RKO (cell line): ENCODE measurements at regions not wholly inside any gene's neighbourhood (a gene's known extent, or its start where the extent isn't known, plus 50 kb on each side); places are given as distances from the start of the nearest gene placed in this dataset.

Experiments used
- DNase-seq: peaks from one replicate; pipeline ENCODE4 v3.0.0-alpha.2; 2016; ENCODE audit warnings: low spot score

GRCh38 chr7:17689361-17689902 lies 250.9 kb downstream of the SNX13 start:
- no peak for DNase-seq

DNA sequence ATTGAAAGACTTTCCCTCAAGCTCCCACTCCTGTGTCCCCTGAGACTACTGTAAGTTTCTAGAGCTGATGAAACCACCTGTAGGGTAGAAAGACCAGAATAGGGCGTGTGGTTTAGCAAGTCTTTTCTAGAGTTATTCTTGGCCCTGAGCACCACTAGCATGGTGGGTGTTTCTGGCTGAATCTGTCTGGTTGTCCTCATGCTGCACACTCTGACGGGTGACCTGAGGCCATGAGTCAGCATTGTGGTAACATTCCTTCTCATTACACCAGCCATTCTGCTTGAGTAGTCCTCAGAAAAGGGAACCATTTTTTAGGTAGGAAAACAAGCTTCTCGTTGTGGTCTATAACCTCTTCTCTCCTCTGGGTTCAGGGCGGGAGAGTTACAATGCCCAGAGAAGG lies 250.3 kb downstream of the SNX13 start:
- DNase-seq: peak; percentile 19

DNA sequence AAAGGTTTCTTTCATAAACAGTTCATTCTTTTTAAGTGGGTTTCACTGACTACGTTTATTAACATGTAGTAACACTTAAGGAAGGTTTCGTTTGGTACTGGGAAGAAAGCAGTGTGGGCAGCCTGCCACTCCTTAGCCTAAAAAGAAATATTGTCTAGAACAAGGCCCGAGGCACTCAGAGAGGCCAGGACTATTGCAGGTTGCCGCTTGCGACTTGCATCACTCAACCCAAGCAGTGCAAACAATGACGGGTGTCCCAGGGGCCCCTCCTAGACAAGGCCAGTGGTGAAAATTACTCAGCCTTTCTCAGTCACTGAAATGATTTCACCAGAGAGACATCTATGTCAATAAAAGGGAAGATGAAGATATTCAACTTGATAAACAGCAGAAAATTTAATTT lies 243.9 kb downstream of the SNX13 start:
- no peak for DNase-seq

DNA sequence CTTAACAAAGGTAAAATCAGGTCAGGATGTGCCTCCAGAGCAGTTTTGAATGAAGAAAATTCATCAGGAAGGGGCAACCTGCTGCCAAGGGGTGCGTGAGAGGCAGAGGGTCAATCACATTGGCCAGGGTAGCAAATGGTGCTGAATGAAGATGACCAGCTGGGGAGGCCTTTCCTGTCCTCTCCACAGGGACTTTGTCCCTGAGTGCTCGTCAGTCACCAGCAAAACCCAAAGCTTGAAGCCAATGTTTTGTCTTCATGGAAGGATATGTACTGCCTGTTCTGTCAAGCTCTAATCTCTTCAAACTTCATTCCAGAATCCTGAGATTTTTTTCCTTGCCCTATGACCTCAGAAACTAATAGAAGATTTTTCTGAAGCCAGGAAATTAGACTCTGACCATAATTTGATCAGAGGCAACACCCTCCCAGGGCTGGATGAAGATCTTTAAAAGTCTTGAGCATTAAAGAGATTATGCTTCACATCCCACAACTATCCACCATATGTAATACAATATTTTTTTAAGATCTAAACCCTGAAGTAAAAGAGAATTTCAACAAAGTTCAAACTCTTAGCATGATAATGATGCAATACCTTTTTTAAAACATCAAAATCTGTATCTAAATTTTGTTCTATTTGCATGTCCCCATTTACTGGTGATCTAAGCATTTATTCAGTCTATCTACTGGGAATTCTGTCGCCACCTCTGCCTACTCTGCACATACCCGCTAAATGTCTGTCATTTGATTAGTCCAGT lies 243.0 kb downstream of the SNX13 start:
- no peak for DNase-seq

GRCh38 chr7:17699696-17700095 lies 240.6 kb downstream of the SNX13 start:
- no peak for DNase-seq

- no peak for DNase-seq
Measured at GRCh38 chr7:17700138-17700537, 240.2 kb downstream of the SNX13 start.

DNA sequence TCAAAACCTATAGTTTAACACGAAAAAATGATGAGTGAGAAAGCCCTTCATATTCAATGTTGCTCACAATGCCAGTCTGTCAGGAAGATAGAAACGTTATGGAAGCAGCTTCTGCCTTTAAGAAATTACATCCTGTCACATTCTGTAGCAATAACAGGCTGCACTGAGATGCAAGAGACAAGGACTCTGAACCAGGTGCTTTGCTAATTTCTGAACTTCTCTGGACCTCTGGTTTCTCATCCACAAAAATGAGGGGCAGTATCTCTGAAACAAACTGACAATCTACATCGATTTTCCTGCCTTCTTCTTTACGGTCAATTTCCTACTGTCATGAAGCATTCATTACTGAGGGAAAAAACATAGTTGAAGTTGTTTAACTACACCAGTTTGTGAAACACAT lies 234.0 kb downstream of the SNX13 start:
- DNase-seq: no peak

GRCh38 chr7:17706734-17707133 lies 233.6 kb downstream of the SNX13 start:
- peak; percentile 72 for DNase-seq

DNA sequence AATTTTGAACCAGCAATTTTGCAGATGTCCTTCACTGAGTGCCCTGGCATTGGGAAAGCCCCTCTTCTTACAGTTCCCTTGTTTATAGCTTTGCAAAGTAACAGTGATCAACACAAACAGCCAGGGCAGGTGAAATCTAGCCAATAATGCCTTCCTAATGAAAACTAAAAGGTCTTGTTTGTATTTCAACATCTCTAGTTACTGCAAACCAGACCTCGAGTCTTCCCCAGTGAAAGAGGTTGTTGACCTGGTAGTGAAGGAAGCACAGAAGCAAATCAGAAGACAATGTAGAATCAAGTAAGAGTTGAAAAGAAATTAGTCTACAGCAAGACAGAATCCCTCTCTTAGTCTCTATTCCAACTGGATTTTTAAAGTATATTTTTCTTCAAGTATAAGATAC lies 231.2 kb downstream of the SNX13 start:
- DNase-seq: no peak

- DNase-seq: no peak
Measured at GRCh38 chr7:17709599-17709998, 230.7 kb downstream of the SNX13 start.

- DNase-seq: no peak
Measured at GRCh38 chr7:17710312-17710711, 230.0 kb downstream of the SNX13 start.

- no peak for DNase-seq
Measured at GRCh38 chr7:17713584-17713983, 226.7 kb downstream of the SNX13 start.

- no peak for DNase-seq
Measured at GRCh38 chr7:17716816-17717215, 223.5 kb downstream of the SNX13 start.

GRCh38 chr7:17719998-17720397 lies 220.3 kb downstream of the SNX13 start:
- DNase-seq: no peak

DNA sequence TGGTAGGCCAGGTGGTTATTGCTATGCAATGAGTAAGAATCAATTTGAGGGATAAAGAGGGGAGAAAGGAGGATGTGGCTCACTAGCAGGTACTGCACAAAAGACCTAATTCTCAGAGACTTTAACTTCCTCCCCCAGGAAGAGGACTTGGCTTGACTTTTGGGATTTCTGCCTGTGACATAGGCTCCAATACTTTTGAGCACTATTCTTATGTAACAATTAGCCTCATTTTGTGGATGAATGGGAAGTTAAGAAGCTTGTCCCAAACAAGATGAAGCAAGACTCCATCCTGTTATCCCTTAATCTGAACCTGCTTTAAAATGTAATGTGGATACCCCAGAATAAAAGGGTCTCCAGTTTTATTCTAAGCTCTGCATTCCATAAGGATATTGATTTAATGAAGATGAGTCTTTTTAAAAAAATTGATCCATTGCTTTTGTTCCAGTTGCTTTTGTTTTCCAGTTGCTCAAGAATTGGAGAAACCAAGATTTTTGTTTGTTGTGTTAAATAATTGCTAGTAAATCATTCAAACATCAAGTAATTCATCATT lies 218.5 kb downstream of the SNX13 start:
- DNase-seq: no peak

- no peak for DNase-seq
Measured at GRCh38 chr7:17722798-17723197, 217.5 kb downstream of the SNX13 start.

GRCh38 chr7:17725821-17726220 lies 214.5 kb downstream of the SNX13 start:
- no peak for DNase-seq

GRCh38 chr7:17732083-17732482 lies 208.2 kb downstream of the SNX13 start:
- no peak for DNase-seq
